SK-N-SH (cell line): ENCODE measurements at regions not wholly inside any gene's neighbourhood (a gene's known extent, or its start where the extent isn't known, plus 50 kb on each side); places are given as distances from the start of the nearest gene placed in this dataset.

Experiments
- CTCF ChIA-PET: fragments of 300-600, 350-600 bp; formaldehyde crosslinking; extraction: SDS; loops from one replicate; lab custom pipeline; 2021; lab: Yijun Ruan, JAX
- POLR2A ChIA-PET: fragments of 350-600 bp; sonication (Branson Sonifier 250); formaldehyde crosslinking; extraction: SDS; loops from one replicate; lab custom pipeline; 2020; ENCODE audit warnings: antibody characterized with exemption, inconsistent platforms; lab: Yijun Ruan, JAX
- DNase-seq: peaks from one replicate; pipeline ENCODE4 v3.0.0; 2012
- H2AFZ ChIP-seq: fragments of 200-600 bp; sonication (generic); 2 replicates; pipeline ENCODE4 v1.8.1; 2016; ENCODE audit warnings: antibody characterized with exemption, mild to moderate bottlenecking, low read depth
- H3F3A ChIP-seq: fragments of 200-600 bp; sonication (generic); replicated peaks from 2 replicates; pipeline ENCODE3; 2016; ENCODE audit warnings: antibody characterized with exemption, mild to moderate bottlenecking; ENCODE audit not compliant: insufficient read depth
- H3K27ac ChIP-seq, 2 experiments: fragments of 200-500 bp in 1 of 2; fragments of 200-600 bp in 1 of 2; sonication (Bioruptor generic) in 1 of 2; sonication (generic), shearing (Covaris generic) in 1 of 2; 2 replicates each; pipeline versions ENCODE4 v1.5.1 to v1.6.1; 2014 to 2016; ENCODE audit warnings: low read depth in 2 of 2, inconsistent platforms in 1 of 2, low read length in 1 of 2, mild to moderate bottlenecking in 1 of 2, mixed read lengths in 1 of 2
- H3K27me3 ChIP-seq: fragments of 200-600 bp; sonication (generic), shearing (Covaris generic); 2 replicates; pipeline ENCODE4 v1.6.1; 2016; ENCODE audit warnings: mixed run types; ENCODE audit not compliant: insufficient read depth
- H3K36me3 ChIP-seq, 2 experiments: fragments of 200-500 bp in 1 of 2; fragments of 200-600 bp in 1 of 2; sonication (Bioruptor generic) in 1 of 2; sonication (generic) in 1 of 2; replicated peaks in 1 of 2; 2 replicates each; pipeline versions ENCODE3 to v1.5.1; 2014 to 2016; ENCODE audit warnings: low read length in 1 of 2, mild to moderate bottlenecking in 1 of 2; ENCODE audit not compliant: insufficient read depth in 2 of 2, control insufficient read depth in 1 of 2
- H3K4me1 ChIP-seq, 2 experiments: fragments of 200-500 bp in 1 of 2; fragments of 200-600 bp in 1 of 2; sonication (Bioruptor generic) in 1 of 2; sonication (generic), shearing (Covaris generic) in 1 of 2; 2 replicates each; pipeline versions ENCODE4 v1.5.1 to v1.6.1; 2014 to 2016; ENCODE audit warnings: low read depth in 1 of 2, low read length in 1 of 2, mixed run types in 1 of 2; ENCODE audit not compliant: insufficient read depth in 2 of 2, control insufficient read depth in 1 of 2
- H3K4me2 ChIP-seq: fragments of 200-600 bp; sonication (generic), shearing (Covaris generic); 2 replicates; pipeline ENCODE4 v1.6.1; 2017; ENCODE audit warnings: mixed run types
- H3K4me3 ChIP-seq, 2 experiments: fragments of 200-500 bp in 1 of 2; fragments of 200-600 bp in 1 of 2; sonication (Bioruptor generic) in 1 of 2; sonication (generic), shearing (Covaris generic) in 1 of 2; 2 replicates each; pipeline versions ENCODE4 v1.5.1 to v1.8.1; 2014 to 2016; ENCODE audit warnings: low read depth in 2 of 2, inconsistent platforms in 1 of 2, low read length in 1 of 2, mild to moderate bottlenecking in 1 of 2, mixed read lengths in 1 of 2, moderate library complexity in 1 of 2
- H3K79me2 ChIP-seq: fragments of 200-600 bp; sonication (generic); 2 replicates; pipeline ENCODE4 v1.8.1; 2017; ENCODE audit warnings: mild to moderate bottlenecking; ENCODE audit not compliant: insufficient read depth
- H3K9ac ChIP-seq: fragments of 200-600 bp; sonication (generic); 2 replicates; pipeline ENCODE4 v1.6.1; 2017; ENCODE audit warnings: mixed run types
- H3K9me2 ChIP-seq: fragments of 200-600 bp; sonication (generic); 2 replicates; pipeline ENCODE4 v1.6.1; 2017; ENCODE audit warnings: mixed run types
- H3K9me3 ChIP-seq: fragments of 200-600 bp; sonication (generic); 2 replicates; pipeline ENCODE4 v1.6.1; 2017; ENCODE audit warnings: mixed run types, mild to moderate bottlenecking, moderate library complexity
- H4K20me1 ChIP-seq: fragments of 200-600 bp; sonication (generic); 2 replicates; pipeline ENCODE4 v1.6.1; 2017; ENCODE audit warnings: mild to moderate bottlenecking, mixed run types; ENCODE audit not compliant: insufficient read depth
- CTCF ChIP-seq: fragments of 200-600 bp; sonication (generic); IDR thresholded peaks from 2 replicates; pipeline ENCODE4 v1.6.1; 2017; ENCODE audit warnings: antibody characterized with exemption, mild to moderate bottlenecking, moderate library complexity
- ELF1 ChIP-seq: IDR thresholded peaks from 2 replicates; pipeline ENCODE4 v1.4.0; 2012
- EZH2phosphoT487 ChIP-seq: fragments of 200-600 bp; sonication (generic); IDR thresholded peaks from 2 replicates; pipeline ENCODE4 v1.6.1; 2017; ENCODE audit warnings: low read depth, mixed run types, mild to moderate bottlenecking, antibody characterized with exemption, moderate library complexity, borderline replicate concordance
- FOXM1 ChIP-seq: IDR thresholded peaks from 2 replicates; pipeline ENCODE4 v1.4.0; 2012; ENCODE audit warnings: low read depth, mild to moderate bottlenecking
- GABPA ChIP-seq: IDR thresholded peaks from 2 replicates; pipeline ENCODE4 v1.4.0; 2012; ENCODE audit warnings: low read depth, mild to moderate bottlenecking
- GATA2 ChIP-seq: sonication (generic); formaldehyde crosslinking; IDR thresholded peaks from 2 replicates; pipeline ENCODE4 v1.5.0; 2020; ENCODE audit warnings: mild to moderate bottlenecking, missing genetic modification reagents
- IRF3 ChIP-seq: fragments of 150-350 bp; IDR thresholded peaks from 2 replicates; pipeline ENCODE4 v1.6.1; 2016; ENCODE audit warnings: mild to moderate bottlenecking, low read depth, low read length
- MAX ChIP-seq: IDR thresholded peaks from 2 replicates; pipeline ENCODE4 v1.4.0; 2012; ENCODE audit warnings: low read depth
- MEF2A ChIP-seq: IDR thresholded peaks from 2 replicates; pipeline ENCODE4 v1.4.0; 2012; ENCODE audit warnings: low read depth, borderline replicate concordance
- MXI1 ChIP-seq: IDR thresholded peaks from 2 replicates; pipeline ENCODE4 v1.6.1; 2012; ENCODE audit warnings: mild to moderate bottlenecking, low read depth, low read length, improper control_type of control experiment
- NFIC ChIP-seq: IDR thresholded peaks from 2 replicates; pipeline ENCODE4 v1.4.0; 2012; ENCODE audit warnings: borderline replicate concordance
- POLR2AphosphoS5 ChIP-seq: IDR thresholded peaks from 2 replicates; pipeline ENCODE4 v1.6.1; 2012; ENCODE audit warnings: low read depth, low read length
- RCOR1 ChIP-seq: fragments of 150-350 bp; IDR thresholded peaks from 2 replicates; pipeline ENCODE4 v1.6.1; 2017; ENCODE audit warnings: antibody characterized with exemption, low read length
- RFX5 ChIP-seq: IDR thresholded peaks from 2 replicates; pipeline ENCODE4 v1.6.1; 2012; ENCODE audit warnings: mild to moderate bottlenecking, improper control_type of control experiment, low read length
- SIN3A ChIP-seq: IDR thresholded peaks from 2 replicates; pipeline ENCODE4 v1.6.1; 2012; ENCODE audit warnings: low read depth, mild to moderate bottlenecking, low read length, moderate library complexity, borderline replicate concordance
- TCF12 ChIP-seq: IDR thresholded peaks from 2 replicates; pipeline ENCODE4 v1.4.0; 2012
- TEAD4 ChIP-seq: IDR thresholded peaks from 2 replicates; pipeline ENCODE4 v1.4.0; 2012; ENCODE audit warnings: mild to moderate bottlenecking, borderline replicate concordance; ENCODE audit not compliant: insufficient read depth
- WGBS: methylation state at CpG from one replicate; pipeline ENCODE4 v1.1.6; 2017; ENCODE audit warnings: low lambda C conversion rate; 5-methylcytosine and 5-hydroxymethylcytosine counted together
- TF ChIP-seq, protein P1 (sequence below): IDR thresholded peaks from 2 replicates; pipeline ENCODE4 v1.4.0; 2012; ENCODE audit warnings: low read depth, borderline replicate concordance
- TF ChIP-seq, protein P2 (sequence below): fragments of 150-350 bp; IDR thresholded peaks from 2 replicates; pipeline ENCODE4 v1.6.1; 2017; ENCODE audit warnings: antibody characterized with exemption, low read length, low read depth, borderline replicate concordance

GRCh38 chr5:113755516-113755915, 242.0 kb downstream of the YTHDC2 start:
- H3K4me3 ChIP-seq = no peak overlapping the region
- TF ChIP-seq SIN3A (no peak), POLR2AphosphoS5 (no peak), GATA2 (no peak), RCOR1 (no peak), ELF1 (no peak), MEF2A (no peak), CTCF (no peak), MXI1 (no peak), EZH2phosphoT487 (no peak), RFX5 (no peak), MAX (no peak), TEAD4 (no peak), NFIC (no peak), FOXM1 (no peak), GABPA (no peak), IRF3 (no peak), TCF12 (no peak)
- TF ChIP-seq, protein P1, sequence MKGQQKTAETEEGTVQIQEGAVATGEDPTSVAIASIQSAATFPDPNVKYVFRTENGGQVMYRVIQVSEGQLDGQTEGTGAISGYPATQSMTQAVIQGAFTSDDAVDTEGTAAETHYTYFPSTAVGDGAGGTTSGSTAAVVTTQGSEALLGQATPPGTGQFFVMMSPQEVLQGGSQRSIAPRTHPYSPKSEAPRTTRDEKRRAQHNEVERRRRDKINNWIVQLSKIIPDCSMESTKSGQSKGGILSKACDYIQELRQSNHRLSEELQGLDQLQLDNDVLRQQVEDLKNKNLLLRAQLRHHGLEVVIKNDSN = no peak
- TF ChIP-seq, protein P2, sequence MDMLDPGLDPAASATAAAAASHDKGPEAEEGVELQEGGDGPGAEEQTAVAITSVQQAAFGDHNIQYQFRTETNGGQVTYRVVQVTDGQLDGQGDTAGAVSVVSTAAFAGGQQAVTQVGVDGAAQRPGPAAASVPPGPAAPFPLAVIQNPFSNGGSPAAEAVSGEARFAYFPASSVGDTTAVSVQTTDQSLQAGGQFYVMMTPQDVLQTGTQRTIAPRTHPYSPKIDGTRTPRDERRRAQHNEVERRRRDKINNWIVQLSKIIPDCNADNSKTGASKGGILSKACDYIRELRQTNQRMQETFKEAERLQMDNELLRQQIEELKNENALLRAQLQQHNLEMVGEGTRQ = no peak
- ChIA-PET CTCF (no interaction called here), POLR2A (no interaction called here)
- H3K4me2 ChIP-seq = no peak overlapping the region
- H3K9ac ChIP-seq = no peak overlapping the region
- H3K27ac ChIP-seq = no peak overlapping the region
- no peaks in the 10 kb centered on the region for H3F3A ChIP-seq
- H3K36me3 ChIP-seq = no peaks in the 10 kb centered on the region
- WGBS = 25% methylated on average over 3 of the region's 3 CpGs
- no peak overlapping the region for H2AFZ ChIP-seq
- no peaks in the 10 kb centered on the region for H3K9me2 ChIP-seq
- no peaks in the 10 kb centered on the region for H3K79me2 ChIP-seq
- DNase-seq = no peak
- H4K20me1 ChIP-seq = no peaks in the 10 kb centered on the region
- H3K4me1 ChIP-seq = no peaks in the 10 kb centered on the region
- no peaks in the 10 kb centered on the region for H3K27me3 ChIP-seq
- H3K9me3 ChIP-seq = no peaks in the 10 kb centered on the region
